ENCODE measurements at regions not wholly inside any gene's neighbourhood (a gene's known extent, or its start where the extent isn't known, plus 50 kb on each side); places are given as distances from the start of the nearest gene placed in this dataset.

GRCh38 chr1:213573648-213574009, 414.1 kb upstream of the PROX1 start:
- TF ChIP-seq CTCF (IDR thresholded peaks at IDR 0.05 in 8 of 11, conservative IDR thresholded peaks at IDR 0.05 in 3 of 11) (no peak), POLR2AphosphoS5 (IDR thresholded peaks at IDR 0.05) (no peak), POLR2A (IDR thresholded peaks at IDR 0.05) (no peak)
